Ascending aorta (tissue), 2 donors: ENCODE measurements at regions not wholly inside any gene's neighbourhood (a gene's known extent, or its start where the extent isn't known, plus 50 kb on each side); places are given as distances from the start of the nearest gene placed in this dataset.

ENCODE experiments used
- DNase-seq, 2 donors: peaks; one replicate each; pipeline ENCODE4 v3.0.0-alpha.2; 2019; ENCODE audit warnings: low spot score in 2 of 2
- H3K27ac ChIP-seq, 2 donors: fragments of 200-600 bp; sonication (generic); one replicate each; pipeline ENCODE4 v1.5.1; 2016 to 2017; ENCODE audit warnings: mild to moderate bottlenecking in 1 of 2
- H3K27me3 ChIP-seq: fragments of 200-600 bp; sonication (generic); one replicate; pipeline ENCODE4 v1.5.1; 2017
- H3K36me3 ChIP-seq, 2 donors: fragments of 200-600 bp; sonication (generic); one replicate each; pipeline ENCODE4 v1.5.1; 2016
- H3K4me1 ChIP-seq, 2 donors: fragments of 200-600 bp; sonication (generic); one replicate each; pipeline ENCODE4 v1.5.1; 2016 to 2017; ENCODE audit warnings: mild to moderate bottlenecking in 1 of 2
- H3K4me3 ChIP-seq, 2 donors: fragments of 200-600 bp; sonication (generic); one replicate each; pipeline ENCODE4 v1.5.1; 2016 to 2017; ENCODE audit warnings: mild to moderate bottlenecking in 1 of 2
- H3K9me3 ChIP-seq, 2 donors: fragments of 200-600 bp; sonication (generic); one replicate each; pipeline ENCODE4 v1.5.1; 2016
- intact Hi-C: fragments of 100-400 bp; cut with DNase I; formaldehyde crosslinking; loops from one replicate; pipeline ENCODE4 v1.15.1; 2023
- TF ChIP-seq, protein P1 (sequence below), 3 experiments: fragments of 200-600 bp in 2 of 3; fragments of 450-650 bp in 1 of 3; sonication (generic) in 2 of 3; IDR thresholded peaks; one replicate each; pipeline ENCODE4 v1.5.1; 2016 to 2019; ENCODE audit warnings: antibody characterized with exemption in 3 of 3, mild to moderate bottlenecking in 1 of 3, moderate library complexity in 1 of 3

- Histone ChIP-seq H3K36me3 (no peaks in the 10 kb centered on the region), H3K4me3 (no peak overlapping the region), H3K9me3 (no peaks in the 10 kb centered on the region), H3K27me3 (no peaks in the 10 kb centered on the region), H3K4me1 (no peaks in the 10 kb centered on the region), H3K27ac (no peak overlapping the region)
- intact Hi-C loops, result no loop called here
- no peak for DNase-seq
- TF ChIP-seq, protein P1, sequence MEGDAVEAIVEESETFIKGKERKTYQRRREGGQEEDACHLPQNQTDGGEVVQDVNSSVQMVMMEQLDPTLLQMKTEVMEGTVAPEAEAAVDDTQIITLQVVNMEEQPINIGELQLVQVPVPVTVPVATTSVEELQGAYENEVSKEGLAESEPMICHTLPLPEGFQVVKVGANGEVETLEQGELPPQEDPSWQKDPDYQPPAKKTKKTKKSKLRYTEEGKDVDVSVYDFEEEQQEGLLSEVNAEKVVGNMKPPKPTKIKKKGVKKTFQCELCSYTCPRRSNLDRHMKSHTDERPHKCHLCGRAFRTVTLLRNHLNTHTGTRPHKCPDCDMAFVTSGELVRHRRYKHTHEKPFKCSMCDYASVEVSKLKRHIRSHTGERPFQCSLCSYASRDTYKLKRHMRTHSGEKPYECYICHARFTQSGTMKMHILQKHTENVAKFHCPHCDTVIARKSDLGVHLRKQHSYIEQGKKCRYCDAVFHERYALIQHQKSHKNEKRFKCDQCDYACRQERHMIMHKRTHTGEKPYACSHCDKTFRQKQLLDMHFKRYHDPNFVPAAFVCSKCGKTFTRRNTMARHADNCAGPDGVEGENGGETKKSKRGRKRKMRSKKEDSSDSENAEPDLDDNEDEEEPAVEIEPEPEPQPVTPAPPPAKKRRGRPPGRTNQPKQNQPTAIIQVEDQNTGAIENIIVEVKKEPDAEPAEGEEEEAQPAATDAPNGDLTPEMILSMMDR (IDR thresholded peaks at IDR 0.05), result no peak
Measured at GRCh38 chr10:5281356-5281755, 83.4 kb upstream of the UCN3 start.

DNA sequence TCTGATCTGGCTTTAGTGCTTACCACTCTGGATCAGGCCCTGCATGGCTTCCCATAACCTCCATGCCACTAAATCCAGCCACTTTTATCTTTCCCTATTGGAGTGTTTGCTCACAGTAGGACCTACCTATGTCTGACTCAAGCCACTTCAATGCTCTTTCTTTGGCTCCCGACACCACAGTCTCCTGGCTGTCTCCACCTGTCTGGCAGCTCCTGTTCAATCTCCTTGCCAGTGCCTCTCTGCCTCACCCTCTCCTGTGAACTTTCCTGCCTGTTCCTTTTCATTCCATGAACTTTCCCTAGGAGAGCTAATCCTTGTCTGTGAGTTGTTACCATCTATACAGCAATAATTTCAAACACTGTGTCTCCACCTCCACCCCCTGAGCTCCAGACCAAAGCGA, 82.6 kb upstream of the UCN3 start:
- no peak overlapping the region for H3K27ac ChIP-seq
- no peaks in the 10 kb centered on the region for H3K9me3 ChIP-seq
- DNase-seq, result no peak
- intact Hi-C loops, result no loop called here
- no peaks in the 10 kb centered on the region for H3K36me3 ChIP-seq
- no peak overlapping the region for H3K4me3 ChIP-seq
- no peaks in the 10 kb centered on the region for H3K4me1 ChIP-seq
- no peaks in the 10 kb centered on the region for H3K27me3 ChIP-seq
- TF ChIP-seq, protein P1 (IDR thresholded peaks at IDR 0.05), result no peak

- Histone ChIP-seq H3K4me3 (no peak overlapping the region), H3K27ac (no peak overlapping the region), H3K36me3 (no peaks in the 10 kb centered on the region), H3K9me3 (no peaks in the 10 kb centered on the region), H3K27me3 (no peaks in the 10 kb centered on the region), H3K4me1 (no peaks in the 10 kb centered on the region)
- DNase-seq, result peak in 1 of 2 donors; percentile 75
- TF ChIP-seq, protein P1 (IDR thresholded peaks at IDR 0.05), result peak; percentile 53 to 65 (median 60)
- intact Hi-C loops, result loop anchor here (1.0 kb wide), 2 partner anchors 434 to 469 kb away; no protein-coding TSS in a partner anchor
Measured at GRCh38 chr10:5283305-5284158, 81.2 kb upstream of the UCN3 start.

DNA sequence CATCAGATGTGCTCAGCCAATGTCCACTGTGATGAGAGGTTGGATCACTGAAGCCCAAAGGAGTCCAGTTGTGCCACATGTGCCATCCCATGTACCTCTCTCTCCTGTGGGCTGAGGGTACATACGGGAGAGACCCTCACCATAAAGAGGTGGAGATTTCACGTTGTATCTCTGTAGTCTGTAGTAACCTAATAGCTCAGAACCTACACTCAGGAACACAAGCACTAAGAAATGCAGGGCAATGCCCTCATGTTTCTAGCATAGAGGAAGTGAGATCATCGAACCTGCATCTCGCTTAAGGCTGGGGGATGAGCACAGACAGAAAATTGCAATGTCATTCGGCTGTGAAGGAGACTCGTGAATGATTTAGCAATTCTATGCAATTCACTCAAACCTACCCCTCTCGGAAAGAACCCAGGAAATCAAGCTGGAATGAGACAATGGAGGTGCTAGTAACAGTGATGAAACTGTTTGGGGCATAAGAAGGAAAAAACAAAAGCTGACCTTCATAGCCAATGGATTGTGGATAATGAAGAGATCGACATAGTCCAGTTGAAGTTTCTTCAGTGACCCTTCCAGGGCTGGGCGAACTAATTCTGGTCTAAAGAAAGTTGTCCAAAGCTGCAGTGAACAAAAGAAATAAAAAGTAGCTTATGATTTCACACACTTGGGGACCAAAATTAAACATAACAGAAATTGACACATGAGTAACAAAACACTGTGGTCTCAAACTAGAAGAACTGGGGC, 80.3 kb upstream of the UCN3 start:
- TF ChIP-seq, protein P1 (IDR thresholded peaks at IDR 0.05), result no peak
- DNase-seq, result no peak
- Histone ChIP-seq H3K27me3 (no peaks in the 10 kb centered on the region), H3K4me3 (no peak overlapping the region), H3K9me3 (no peaks in the 10 kb centered on the region), H3K27ac (no peak overlapping the region), H3K36me3 (no peaks in the 10 kb centered on the region), H3K4me1 (no peaks in the 10 kb centered on the region)
- intact Hi-C loops, result loop anchor here (5.0 kb wide), 1 partner anchor 187 kb away; no protein-coding TSS in a partner anchor

DNA sequence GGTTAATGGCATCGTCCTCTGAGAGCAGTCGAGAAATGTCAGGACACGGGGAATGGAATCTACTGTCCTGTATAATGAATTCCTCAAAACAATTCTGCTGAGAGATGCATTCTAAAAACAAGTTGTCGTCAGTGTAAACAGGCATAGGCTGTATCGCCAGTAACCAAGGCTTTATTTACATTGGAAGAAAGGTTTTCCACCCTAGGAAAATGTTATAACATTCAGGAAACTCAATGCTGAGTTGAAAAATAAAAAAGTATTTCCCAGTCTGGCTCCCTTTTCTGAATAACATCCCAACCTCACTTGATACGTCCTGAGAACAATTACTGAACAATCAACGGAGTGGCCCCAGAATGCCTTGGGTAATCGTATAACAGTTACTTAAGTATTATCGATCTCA, 79.6 kb upstream of the UCN3 start:
- Histone ChIP-seq H3K4me3 (no peak overlapping the region), H3K36me3 (no peaks in the 10 kb centered on the region), H3K9me3 (no peaks in the 10 kb centered on the region), H3K27me3 (no peaks in the 10 kb centered on the region), H3K4me1 (no peaks in the 10 kb centered on the region), H3K27ac (no peak overlapping the region)
- TF ChIP-seq, protein P1 (IDR thresholded peaks at IDR 0.05), result no peak
- intact Hi-C loops, result loop anchor here (5.0 kb wide), 1 partner anchor 188 kb away; no protein-coding TSS in a partner anchor
- DNase-seq, result no peak
